HEK293 (cell line): ENCODE measurements at regions not wholly inside any gene's neighbourhood (a gene's known extent, or its start where the extent isn't known, plus 50 kb on each side); places are given as distances from the start of the nearest gene placed in this dataset.

Experiments used
- KLF7 ChIP-seq: fragments of 450-650 bp; formaldehyde crosslinking; IDR thresholded peaks from 2 replicates; pipeline ENCODE4 v1.5.1; 2016; ENCODE audit warnings: missing biosample characterization, missing genetic modification characterization, borderline replicate concordance
- YY1 ChIP-seq: fragments of 450-650 bp; formaldehyde crosslinking; IDR thresholded peaks from 2 replicates; pipeline ENCODE4 v1.5.1; 2018; ENCODE audit warnings: missing biosample characterization, missing genetic modification characterization
- ZNF24 ChIP-seq: fragments of 450-650 bp; formaldehyde crosslinking; IDR thresholded peaks from 2 replicates; pipeline ENCODE4 v1.5.1; 2016; ENCODE audit warnings: missing biosample characterization, missing genetic modification characterization
- ZNF664 ChIP-seq: fragments of 450-650 bp; formaldehyde crosslinking; IDR thresholded peaks from 2 replicates; pipeline ENCODE4 v1.5.1; 2016; ENCODE audit warnings: missing biosample characterization, missing genetic modification characterization
- TF ChIP-seq, protein P1 (sequence below): fragments of 450-650 bp; formaldehyde crosslinking; IDR thresholded peaks from 2 replicates; pipeline ENCODE4 v1.5.1; 2016; ENCODE audit warnings: missing biosample characterization, missing genetic modification characterization
- TF ChIP-seq, protein P2 (sequence below): fragments of 450-650 bp; formaldehyde crosslinking; IDR thresholded peaks from 2 replicates; pipeline ENCODE4 v1.5.1; 2016; ENCODE audit warnings: missing biosample characterization, missing genetic modification characterization

DNA sequence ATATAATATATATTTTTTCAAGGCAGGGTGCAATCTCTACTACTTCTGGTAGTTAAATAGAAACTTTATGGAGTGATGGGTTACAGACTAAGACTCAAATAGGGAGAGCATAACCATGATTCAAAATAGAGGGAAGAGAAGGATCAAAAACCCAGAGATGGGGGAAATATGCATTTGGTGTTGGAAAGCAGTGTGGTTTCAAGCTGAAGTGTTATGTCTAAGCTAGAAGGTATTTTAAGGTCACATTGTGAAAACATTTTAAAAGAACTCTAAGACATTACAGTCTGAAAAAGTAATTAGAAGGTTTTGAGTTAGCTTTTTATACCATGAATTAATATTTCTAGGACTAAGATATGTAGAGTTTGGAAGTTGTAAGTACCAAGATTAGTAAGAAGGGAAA lies 2741.4 kb downstream of the PCDH9 start:
- TF ChIP-seq, protein P1, sequence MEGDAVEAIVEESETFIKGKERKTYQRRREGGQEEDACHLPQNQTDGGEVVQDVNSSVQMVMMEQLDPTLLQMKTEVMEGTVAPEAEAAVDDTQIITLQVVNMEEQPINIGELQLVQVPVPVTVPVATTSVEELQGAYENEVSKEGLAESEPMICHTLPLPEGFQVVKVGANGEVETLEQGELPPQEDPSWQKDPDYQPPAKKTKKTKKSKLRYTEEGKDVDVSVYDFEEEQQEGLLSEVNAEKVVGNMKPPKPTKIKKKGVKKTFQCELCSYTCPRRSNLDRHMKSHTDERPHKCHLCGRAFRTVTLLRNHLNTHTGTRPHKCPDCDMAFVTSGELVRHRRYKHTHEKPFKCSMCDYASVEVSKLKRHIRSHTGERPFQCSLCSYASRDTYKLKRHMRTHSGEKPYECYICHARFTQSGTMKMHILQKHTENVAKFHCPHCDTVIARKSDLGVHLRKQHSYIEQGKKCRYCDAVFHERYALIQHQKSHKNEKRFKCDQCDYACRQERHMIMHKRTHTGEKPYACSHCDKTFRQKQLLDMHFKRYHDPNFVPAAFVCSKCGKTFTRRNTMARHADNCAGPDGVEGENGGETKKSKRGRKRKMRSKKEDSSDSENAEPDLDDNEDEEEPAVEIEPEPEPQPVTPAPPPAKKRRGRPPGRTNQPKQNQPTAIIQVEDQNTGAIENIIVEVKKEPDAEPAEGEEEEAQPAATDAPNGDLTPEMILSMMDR (tag by site-specific recombination): no peak
- TF ChIP-seq ZNF24 (tag by site-specific recombination): no peak
- TF ChIP-seq YY1: no peak
- TF ChIP-seq, protein P2, sequence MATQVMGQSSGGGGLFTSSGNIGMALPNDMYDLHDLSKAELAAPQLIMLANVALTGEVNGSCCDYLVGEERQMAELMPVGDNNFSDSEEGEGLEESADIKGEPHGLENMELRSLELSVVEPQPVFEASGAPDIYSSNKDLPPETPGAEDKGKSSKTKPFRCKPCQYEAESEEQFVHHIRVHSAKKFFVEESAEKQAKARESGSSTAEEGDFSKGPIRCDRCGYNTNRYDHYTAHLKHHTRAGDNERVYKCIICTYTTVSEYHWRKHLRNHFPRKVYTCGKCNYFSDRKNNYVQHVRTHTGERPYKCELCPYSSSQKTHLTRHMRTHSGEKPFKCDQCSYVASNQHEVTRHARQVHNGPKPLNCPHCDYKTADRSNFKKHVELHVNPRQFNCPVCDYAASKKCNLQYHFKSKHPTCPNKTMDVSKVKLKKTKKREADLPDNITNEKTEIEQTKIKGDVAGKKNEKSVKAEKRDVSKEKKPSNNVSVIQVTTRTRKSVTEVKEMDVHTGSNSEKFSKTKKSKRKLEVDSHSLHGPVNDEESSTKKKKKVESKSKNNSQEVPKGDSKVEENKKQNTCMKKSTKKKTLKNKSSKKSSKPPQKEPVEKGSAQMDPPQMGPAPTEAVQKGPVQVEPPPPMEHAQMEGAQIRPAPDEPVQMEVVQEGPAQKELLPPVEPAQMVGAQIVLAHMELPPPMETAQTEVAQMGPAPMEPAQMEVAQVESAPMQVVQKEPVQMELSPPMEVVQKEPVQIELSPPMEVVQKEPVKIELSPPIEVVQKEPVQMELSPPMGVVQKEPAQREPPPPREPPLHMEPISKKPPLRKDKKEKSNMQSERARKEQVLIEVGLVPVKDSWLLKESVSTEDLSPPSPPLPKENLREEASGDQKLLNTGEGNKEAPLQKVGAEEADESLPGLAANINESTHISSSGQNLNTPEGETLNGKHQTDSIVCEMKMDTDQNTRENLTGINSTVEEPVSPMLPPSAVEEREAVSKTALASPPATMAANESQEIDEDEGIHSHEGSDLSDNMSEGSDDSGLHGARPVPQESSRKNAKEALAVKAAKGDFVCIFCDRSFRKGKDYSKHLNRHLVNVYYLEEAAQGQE (tag by site-specific recombination): no peak
- no peak for TF ChIP-seq ZNF664 (tag by site-specific recombination)
- TF ChIP-seq KLF7 (tag by site-specific recombination): no peak
